Stimulated activated CD4-positive, alpha-beta T cell treated with anti-CD3 and anti-CD28 coated beads, Interleukin-12 subunit alpha, Interleukin-12 subunit beta, amount 100 ng/mL, for 24 hours (primary cell): ENCODE measurements at regions not wholly inside any gene's neighbourhood (a gene's known extent, or its start where the extent isn't known, plus 50 kb on each side); places are given as distances from the start of the nearest gene placed in this dataset.
"Not testable (repeated sequence)": the region's sequence is repeated elsewhere in the genome, so short reads cannot be mapped to it uniquely, and the experiment has no call there.

ENCODE experiments used
- DNase-seq, 2 experiments: peaks; one replicate each; pipeline ENCODE4 v3.0.0-alpha.2; 2020; ENCODE audit warnings: low read depth in 2 of 2

DNA sequence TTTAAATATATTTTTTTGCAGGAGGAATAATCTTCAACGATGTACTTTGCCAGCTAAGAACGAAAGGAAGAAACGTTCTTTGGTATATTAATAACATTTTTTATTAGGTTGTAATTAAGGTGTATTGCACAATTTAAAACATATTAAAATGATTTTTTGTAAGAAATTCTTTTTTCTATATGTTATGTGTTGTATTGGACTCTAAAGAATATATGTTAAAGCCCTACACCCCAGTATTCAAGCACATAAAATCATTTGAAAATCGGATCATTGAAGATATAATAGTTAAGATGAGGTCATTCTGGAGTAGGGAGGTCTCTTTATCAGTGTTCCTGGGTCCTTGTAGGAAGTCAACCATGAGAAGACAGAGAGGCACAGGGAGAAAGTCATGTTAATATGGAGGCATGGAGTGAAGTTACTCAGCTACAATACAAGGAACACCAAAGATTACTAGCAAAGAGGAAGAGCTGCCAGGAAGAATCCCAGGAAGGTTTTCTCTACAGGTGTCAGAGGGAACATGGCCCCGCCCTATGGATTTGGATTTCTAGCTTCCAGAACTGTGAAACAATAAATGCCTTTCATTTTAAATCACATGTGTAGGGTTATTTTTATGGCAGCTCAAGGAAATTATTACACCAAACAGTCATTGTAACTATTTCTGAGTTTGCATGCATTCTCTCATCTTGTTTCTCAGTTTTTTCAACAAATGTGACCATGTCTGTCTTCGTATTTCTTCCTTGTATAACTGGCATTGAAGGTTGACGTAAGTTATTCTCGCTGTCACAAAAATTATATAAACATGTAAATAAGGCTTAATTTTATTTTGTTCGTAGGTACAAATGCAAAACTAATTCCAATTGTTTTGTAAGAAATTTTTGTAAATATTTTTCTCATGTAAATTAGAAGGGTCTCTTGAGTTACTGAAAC is 75.4 kb upstream of the VPREB1 start:
- DNase-seq: no peak

- no peak for DNase-seq
Measured at GRCh38 chr22:22168190-22168940, 76.2 kb upstream of the VPREB1 start.

- no peak for DNase-seq
Measured at GRCh38 chr22:22167791-22168189, 76.8 kb upstream of the VPREB1 start.

DNA sequence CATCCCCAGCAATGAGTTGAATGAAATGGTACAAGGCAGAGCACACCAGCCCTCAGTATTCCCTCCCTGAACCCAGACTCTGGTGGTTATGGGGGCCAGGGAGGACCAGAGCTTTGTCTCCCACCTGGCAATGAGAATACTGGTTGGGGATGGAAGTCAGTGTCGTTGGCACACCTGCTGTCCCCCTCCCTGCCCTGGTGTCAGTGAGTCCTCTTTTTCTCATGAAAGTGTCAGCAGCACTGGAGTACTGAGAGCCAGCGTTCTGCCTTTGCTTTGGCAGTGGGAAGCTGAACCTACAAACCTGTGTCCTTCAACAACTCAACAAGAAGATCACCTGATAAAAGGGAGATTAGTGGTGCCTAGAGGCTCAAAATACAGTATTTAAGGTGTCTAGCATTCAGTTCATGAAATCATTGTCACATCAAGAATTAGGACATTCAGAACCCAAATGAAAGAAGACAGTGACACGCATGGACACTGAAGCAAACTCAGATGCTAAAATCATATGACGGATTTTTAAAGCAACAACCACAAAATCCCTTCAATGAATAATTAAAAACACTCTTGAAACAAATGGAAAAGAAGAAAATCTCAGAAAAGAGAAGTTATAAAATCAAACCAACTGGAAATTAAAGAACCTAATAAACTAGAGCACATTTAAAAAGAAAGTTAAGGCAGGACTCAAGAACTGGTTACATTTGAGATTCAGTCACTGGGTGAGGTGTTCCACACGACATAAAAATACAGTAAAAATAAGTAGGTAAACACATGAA is 77.5 kb upstream of the VPREB1 start:
- no peak for DNase-seq

DNA sequence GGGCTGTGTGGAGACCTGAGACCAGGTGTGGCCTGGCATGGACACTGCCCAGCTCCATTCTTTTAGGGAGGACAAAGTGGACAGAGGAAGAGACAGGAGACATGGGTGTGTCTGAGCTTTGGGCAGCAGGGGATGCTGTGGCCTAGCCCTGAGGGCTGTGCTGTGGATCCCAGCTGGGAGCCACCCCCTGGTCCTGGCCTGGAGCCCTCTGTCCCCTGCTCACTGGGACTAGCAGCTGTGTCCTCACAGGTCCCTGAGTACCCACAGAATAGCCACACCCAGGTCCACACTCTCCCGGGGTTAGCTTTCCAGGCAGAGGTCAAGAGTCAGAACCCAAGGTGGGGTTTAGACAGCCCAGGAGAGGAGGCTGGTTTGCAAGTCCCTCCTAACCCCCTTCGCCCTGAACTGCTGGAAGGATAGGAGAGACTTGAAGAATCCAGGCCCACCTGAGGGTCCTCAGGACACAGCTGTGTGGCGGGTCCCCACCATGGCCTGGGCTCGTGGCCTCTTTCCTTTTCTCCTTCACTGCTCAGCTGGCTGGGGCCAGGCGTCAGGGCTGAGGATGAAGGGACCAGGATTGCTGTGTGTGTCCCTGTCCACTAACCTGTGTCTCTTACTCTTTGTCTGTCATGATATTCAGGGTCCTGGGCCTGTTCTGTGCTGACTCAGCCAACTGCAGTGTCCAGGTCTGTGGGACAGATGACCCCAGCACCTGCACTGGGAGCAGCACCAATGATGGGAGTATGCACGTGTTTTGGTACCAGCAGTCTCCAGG is 78.5 kb upstream of the VPREB1 start:
- no peak for DNase-seq

GRCh38 chr22:22164541-22165272 is 79.9 kb upstream of the VPREB1 start:
- no peak for DNase-seq

- no peak for DNase-seq
Measured at GRCh38 chr22:22161924-22162851, 82.4 kb upstream of the VPREB1 start.

GRCh38 chr22:22160768-22161167 is 83.8 kb upstream of the VPREB1 start:
- not testable (repeated sequence) for DNase-seq

- DNase-seq: no peak
Measured at GRCh38 chr22:22159384-22159783, 85.2 kb upstream of the VPREB1 start.

DNA sequence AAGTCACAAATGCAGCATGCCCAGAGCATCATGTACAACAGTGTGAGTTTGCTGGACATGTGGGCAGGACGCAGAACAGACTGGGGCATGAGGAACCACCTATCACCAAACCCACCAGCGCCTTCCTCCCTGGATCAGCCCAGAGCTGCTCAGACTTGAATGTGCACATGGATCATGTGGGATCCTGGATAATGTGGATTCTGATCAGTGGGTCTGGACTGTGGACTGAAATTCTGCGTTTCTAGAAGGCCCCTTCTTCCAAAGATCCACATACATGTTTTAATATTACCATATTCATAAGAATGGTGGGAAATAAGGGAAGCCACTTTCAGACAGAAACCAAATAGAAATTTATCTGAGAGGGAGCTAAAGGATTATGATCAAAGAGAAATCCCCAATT is 85.6 kb upstream of the VPREB1 start:
- no peak for DNase-seq

DNA sequence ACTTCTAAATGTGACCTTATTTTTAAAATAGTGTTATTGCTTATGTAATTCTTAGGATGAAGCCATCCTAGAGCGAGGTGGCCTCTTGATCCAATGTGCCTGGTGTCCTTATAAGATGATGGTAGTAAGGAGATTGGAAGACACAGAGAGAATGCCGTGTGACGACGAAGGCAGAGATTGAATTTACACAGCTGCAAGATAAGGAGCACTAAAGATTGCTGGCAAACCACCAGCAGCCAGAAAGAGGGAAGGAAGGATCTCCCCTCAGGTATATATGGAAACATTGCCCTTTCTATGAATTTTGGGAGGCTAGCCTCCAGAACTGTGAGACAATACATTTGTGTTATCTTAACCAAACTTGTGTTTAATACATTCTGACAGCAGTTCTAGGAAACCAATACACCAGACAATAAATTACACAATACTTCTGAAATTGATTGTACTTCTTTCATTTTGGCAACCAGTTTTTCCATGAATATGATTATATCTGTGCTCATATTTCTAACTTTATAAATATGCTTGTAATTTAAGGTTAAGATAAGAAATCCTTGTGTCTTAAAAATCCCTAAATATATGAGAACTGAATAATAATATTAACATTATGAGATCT is 86.3 kb upstream of the VPREB1 start:
- DNase-seq: no peak

- no peak for DNase-seq
Measured at GRCh38 chr22:22157348-22157725, 87.2 kb upstream of the VPREB1 start.

- peak; percentile 16 to 57 for DNase-seq
Measured at GRCh38 chr22:22156716-22157347, 87.8 kb upstream of the VPREB1 start.

GRCh38 chr22:22156348-22156715 is 88.3 kb upstream of the VPREB1 start:
- no peak for DNase-seq

- DNase-seq: no peak
Measured at GRCh38 chr22:22155607-22156006, 89.0 kb upstream of the VPREB1 start.

DNA sequence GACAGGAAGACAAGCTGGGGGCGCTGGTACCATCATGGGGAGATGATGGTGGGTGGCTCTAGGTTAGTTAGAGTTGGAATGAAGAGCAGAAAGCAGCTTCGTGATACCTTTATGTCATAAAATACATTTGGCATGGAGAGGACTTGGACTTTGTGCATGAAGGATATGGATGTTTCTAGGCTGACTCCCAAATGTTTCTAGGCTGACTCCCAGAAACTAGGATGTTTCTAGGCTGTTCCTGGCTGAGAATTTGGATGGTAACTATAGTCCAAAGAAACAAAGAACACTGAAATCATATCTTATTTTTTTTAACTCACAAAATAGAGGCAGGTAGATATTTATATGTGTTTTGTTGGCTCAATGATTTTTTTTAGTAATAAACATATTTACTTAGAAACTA is 89.4 kb upstream of the VPREB1 start:
- no peak for DNase-seq

DNA sequence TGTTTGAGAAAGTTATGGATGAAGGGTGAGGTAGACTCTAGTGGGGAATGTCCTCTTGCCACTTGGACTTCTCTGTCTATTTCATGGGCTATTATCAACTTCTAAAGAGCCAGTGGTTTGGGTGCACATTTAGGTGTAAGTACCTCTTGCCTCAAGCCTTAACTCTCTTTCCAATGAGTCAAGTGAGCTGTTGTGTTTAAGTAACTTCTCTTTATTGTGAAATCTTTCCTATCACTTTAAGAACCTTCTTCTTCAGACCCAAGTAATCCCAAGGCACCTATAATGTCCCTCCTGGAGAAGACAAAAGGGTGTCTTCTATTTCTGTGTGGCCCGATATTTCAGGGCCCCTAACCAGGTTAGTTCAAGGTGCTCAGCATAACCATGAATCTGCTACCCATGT is 90.5 kb upstream of the VPREB1 start:
- DNase-seq: no peak

GRCh38 chr22:22151308-22151707 is 93.3 kb upstream of the VPREB1 start:
- DNase-seq: no peak

GRCh38 chr22:22150457-22150856 is 94.1 kb upstream of the VPREB1 start:
- DNase-seq: no peak
